ENCODE measurements at regions not wholly inside any gene's neighbourhood (a gene's known extent, or its start where the extent isn't known, plus 50 kb on each side); places are given as distances from the start of the nearest gene placed in this dataset.

DNA sequence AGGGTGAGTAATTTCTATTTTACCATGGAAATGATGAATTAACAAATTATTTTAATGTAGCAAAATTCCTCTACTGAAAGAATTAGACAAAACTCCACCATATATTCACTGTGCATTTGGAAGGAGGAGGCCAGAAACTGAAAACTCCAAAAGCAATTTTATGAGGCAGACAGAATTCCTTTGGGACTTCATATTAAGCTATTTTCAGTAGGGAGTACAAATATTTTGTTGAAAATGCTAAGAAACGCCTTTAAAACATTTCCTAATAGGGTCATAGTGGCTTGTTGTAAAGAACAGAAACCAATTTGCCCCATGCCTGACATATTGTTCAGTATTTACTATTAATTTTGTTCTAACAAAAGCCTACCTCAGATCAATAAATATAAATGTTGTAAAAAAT lies 117.8 kb downstream of the TES start:
- TF ChIP-seq, protein P1, sequence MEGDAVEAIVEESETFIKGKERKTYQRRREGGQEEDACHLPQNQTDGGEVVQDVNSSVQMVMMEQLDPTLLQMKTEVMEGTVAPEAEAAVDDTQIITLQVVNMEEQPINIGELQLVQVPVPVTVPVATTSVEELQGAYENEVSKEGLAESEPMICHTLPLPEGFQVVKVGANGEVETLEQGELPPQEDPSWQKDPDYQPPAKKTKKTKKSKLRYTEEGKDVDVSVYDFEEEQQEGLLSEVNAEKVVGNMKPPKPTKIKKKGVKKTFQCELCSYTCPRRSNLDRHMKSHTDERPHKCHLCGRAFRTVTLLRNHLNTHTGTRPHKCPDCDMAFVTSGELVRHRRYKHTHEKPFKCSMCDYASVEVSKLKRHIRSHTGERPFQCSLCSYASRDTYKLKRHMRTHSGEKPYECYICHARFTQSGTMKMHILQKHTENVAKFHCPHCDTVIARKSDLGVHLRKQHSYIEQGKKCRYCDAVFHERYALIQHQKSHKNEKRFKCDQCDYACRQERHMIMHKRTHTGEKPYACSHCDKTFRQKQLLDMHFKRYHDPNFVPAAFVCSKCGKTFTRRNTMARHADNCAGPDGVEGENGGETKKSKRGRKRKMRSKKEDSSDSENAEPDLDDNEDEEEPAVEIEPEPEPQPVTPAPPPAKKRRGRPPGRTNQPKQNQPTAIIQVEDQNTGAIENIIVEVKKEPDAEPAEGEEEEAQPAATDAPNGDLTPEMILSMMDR (conservative IDR thresholded peaks at IDR 0.05; ENCODE audit: low read length) = no peak
- no peak for TF ChIP-seq EZH2phosphoT487 (IDR thresholded peaks at IDR 0.05; ENCODE audit: borderline replicate concordance, low read depth, low read length)
- DNase-seq (ENCODE audit: low spot score) = no peak
- H3K4me1 ChIP-seq (ENCODE audit: insufficient read depth, low read length, poor library complexity, severe bottlenecking) = no peaks in the 10 kb centered on the region
- no peak overlapping the region for H3K4me3 ChIP-seq (ENCODE audit: low read depth, low read length, poor library complexity, severe bottlenecking)
- no peak overlapping the region for H2AFZ ChIP-seq (ENCODE audit: low read length)
- POLR2A ChIA-PET = no interaction called here
- H3K9me3 ChIP-seq (ENCODE audit: low read length) = no peaks in the 10 kb centered on the region
- no peaks in the 10 kb centered on the region for H4K20me1 ChIP-seq (ENCODE audit: insufficient read depth, low read length)
- CTCF ChIA-PET (ENCODE audit: unreplicated experiment) = no interaction called here
- no peaks in the 10 kb centered on the region for H3K79me2 ChIP-seq (ENCODE audit: insufficient read depth, low read depth, low read length)
- no peak overlapping the region for H3K4me2 ChIP-seq (ENCODE audit: low read length)
- H3K9me2 ChIP-seq (ENCODE audit: insufficient read depth, low read length) = no peaks in the 10 kb centered on the region
- no peaks in the 10 kb centered on the region for H3K36me3 ChIP-seq (ENCODE audit: insufficient read depth, low read length)
- intact Hi-C loops (cut with micrococcal nuclease; ENCODE audit: unreplicated experiment) = no loop called here
- no TSS peak for BruUV-seq (replicated peaks)
- no peak overlapping the region for H3K27ac ChIP-seq (ENCODE audit: low read depth, low read length, poor library complexity, severe bottlenecking)

DNA sequence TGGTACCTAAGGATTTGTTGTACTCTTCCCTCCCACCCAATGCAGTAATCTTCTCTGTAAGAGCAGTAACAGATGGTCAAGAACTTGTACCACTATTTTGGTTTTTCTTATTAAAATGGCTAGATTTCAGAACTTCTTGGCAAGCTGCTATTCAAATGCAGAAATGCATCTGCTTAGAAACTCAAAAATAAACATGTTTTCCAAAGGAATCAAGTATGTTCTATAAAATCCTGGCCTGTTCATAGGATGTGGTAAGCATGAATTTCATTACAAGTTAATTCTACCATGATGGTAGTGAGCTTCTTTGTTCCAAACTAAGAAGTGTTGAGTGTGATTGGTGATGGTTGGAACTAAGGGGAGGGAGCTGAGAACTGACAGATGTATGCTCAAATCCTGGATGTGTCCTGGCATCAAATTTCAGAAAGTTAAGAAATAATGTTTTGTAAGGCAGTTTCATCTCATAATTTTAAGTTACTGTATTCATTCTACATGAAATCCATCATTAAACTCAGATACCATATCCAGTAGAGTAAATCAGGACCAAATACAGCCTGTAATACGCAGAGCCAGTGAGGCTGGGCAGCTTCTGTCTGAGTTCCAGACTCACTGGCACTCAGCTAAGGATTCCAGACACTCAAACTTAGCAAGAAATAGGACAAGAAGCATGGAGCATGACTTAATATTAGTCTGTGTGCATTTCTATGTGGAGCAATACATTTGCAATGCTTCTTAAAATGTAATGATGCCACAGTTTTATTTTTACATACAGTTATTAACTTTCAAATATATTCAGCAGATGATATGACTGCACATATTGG lies 119.6 kb downstream of the TES start:
- no peaks in the 10 kb centered on the region for H4K20me1 ChIP-seq (ENCODE audit: insufficient read depth, low read length)
- H3K27ac ChIP-seq (ENCODE audit: low read depth, low read length, poor library complexity, severe bottlenecking) = no peak overlapping the region
- H2AFZ ChIP-seq (ENCODE audit: low read length) = no peak overlapping the region
- no peaks in the 10 kb centered on the region for H3K4me1 ChIP-seq (ENCODE audit: insufficient read depth, low read length, poor library complexity, severe bottlenecking)
- ChIA-PET POLR2A (no interaction called here), CTCF (ENCODE audit: unreplicated experiment) (no interaction called here)
- no peak for DNase-seq (ENCODE audit: low spot score)
- H3K4me3 ChIP-seq (ENCODE audit: low read depth, low read length, poor library complexity, severe bottlenecking) = no peak overlapping the region
- intact Hi-C loops (cut with micrococcal nuclease; ENCODE audit: unreplicated experiment) = no loop called here
- no peak for TF ChIP-seq EZH2phosphoT487 (IDR thresholded peaks at IDR 0.05; ENCODE audit: borderline replicate concordance, low read depth, low read length)
- TF ChIP-seq, protein P1 (conservative IDR thresholded peaks at IDR 0.05; ENCODE audit: low read length) = no peak
- H3K36me3 ChIP-seq (ENCODE audit: insufficient read depth, low read length) = no peaks in the 10 kb centered on the region
- no peaks in the 10 kb centered on the region for H3K9me3 ChIP-seq (ENCODE audit: low read length)
- no peaks in the 10 kb centered on the region for H3K79me2 ChIP-seq (ENCODE audit: insufficient read depth, low read depth, low read length)
- H3K9me2 ChIP-seq (ENCODE audit: insufficient read depth, low read length) = no peaks in the 10 kb centered on the region
- BruUV-seq (replicated peaks) = no TSS peak
- H3K4me2 ChIP-seq (ENCODE audit: low read length) = no peak overlapping the region

DNA sequence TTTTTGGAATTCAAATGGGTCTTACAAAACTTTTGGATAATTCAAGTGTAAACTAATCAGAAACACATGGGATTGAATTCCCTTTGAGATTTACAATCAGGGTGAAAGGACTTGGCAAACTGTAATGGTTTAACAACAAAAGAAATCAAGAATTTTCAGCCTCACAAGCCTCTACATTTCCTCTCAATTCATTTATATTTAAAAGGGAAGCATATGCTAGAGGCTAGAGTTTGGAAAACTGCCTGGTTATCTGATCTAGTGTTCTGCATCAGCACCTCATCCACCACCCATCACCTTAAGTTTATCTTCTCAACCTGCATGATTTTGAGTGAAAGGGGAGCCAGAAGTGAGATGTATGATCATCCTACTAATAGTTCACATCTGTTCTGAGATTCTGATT lies 120.7 kb downstream of the TES start:
- no peak for DNase-seq (ENCODE audit: low spot score)
- no peaks in the 10 kb centered on the region for H3K36me3 ChIP-seq (ENCODE audit: insufficient read depth, low read length)
- no peaks in the 10 kb centered on the region for H3K9me3 ChIP-seq (ENCODE audit: low read length)
- intact Hi-C loops (cut with micrococcal nuclease; ENCODE audit: unreplicated experiment) = no loop called here
- CTCF ChIA-PET (ENCODE audit: unreplicated experiment) = no interaction called here
- no TSS peak for BruUV-seq (replicated peaks)
- H2AFZ ChIP-seq (ENCODE audit: low read length) = no peak overlapping the region
- no peaks in the 10 kb centered on the region for H3K79me2 ChIP-seq (ENCODE audit: insufficient read depth, low read depth, low read length)
- no peak overlapping the region for H3K4me3 ChIP-seq (ENCODE audit: low read depth, low read length, poor library complexity, severe bottlenecking)
- no peaks in the 10 kb centered on the region for H3K9me2 ChIP-seq (ENCODE audit: insufficient read depth, low read length)
- POLR2A ChIA-PET = interaction anchor here (0.7 kb wide), 1 partner anchor 869 kb away, joined by 3 read pairs; no protein-coding TSS in a partner anchor
- no peak overlapping the region for H3K27ac ChIP-seq (ENCODE audit: low read depth, low read length, poor library complexity, severe bottlenecking)
- H3K4me2 ChIP-seq (ENCODE audit: low read length) = no peak overlapping the region
- H3K4me1 ChIP-seq (ENCODE audit: insufficient read depth, low read length, poor library complexity, severe bottlenecking) = no peaks in the 10 kb centered on the region
- TF ChIP-seq, protein P1 (conservative IDR thresholded peaks at IDR 0.05; ENCODE audit: low read length) = no peak
- no peak for TF ChIP-seq EZH2phosphoT487 (IDR thresholded peaks at IDR 0.05; ENCODE audit: borderline replicate concordance, low read depth, low read length)
- H4K20me1 ChIP-seq (ENCODE audit: insufficient read depth, low read length) = no peaks in the 10 kb centered on the region

Measured in OCI-LY7 (cell line).